GM18951 (cell line): ENCODE measurements at regions not wholly inside any gene's neighbourhood (a gene's known extent, or its start where the extent isn't known, plus 50 kb on each side); places are given as distances from the start of the nearest gene placed in this dataset.

Experiments used
- POLR2A ChIP-seq: IDR thresholded peaks from 4 replicates; pipeline ENCODE4 v1.6.1; 2011; ENCODE audit warnings: mild to moderate bottlenecking; ENCODE audit not compliant: insufficient read length, insufficient read depth; ENCODE audit errors: extremely low read depth
- in situ Hi-C: fragments of 300-500 bp; cut with MboI; formaldehyde crosslinking; loops from one replicate; pipeline ENCODE4 v1.12.0; 2022; ENCODE audit warnings: low sequenced_read_pairs, mixed read lengths, inconsistent platforms; ENCODE audit not compliant: unreplicated experiment

DNA sequence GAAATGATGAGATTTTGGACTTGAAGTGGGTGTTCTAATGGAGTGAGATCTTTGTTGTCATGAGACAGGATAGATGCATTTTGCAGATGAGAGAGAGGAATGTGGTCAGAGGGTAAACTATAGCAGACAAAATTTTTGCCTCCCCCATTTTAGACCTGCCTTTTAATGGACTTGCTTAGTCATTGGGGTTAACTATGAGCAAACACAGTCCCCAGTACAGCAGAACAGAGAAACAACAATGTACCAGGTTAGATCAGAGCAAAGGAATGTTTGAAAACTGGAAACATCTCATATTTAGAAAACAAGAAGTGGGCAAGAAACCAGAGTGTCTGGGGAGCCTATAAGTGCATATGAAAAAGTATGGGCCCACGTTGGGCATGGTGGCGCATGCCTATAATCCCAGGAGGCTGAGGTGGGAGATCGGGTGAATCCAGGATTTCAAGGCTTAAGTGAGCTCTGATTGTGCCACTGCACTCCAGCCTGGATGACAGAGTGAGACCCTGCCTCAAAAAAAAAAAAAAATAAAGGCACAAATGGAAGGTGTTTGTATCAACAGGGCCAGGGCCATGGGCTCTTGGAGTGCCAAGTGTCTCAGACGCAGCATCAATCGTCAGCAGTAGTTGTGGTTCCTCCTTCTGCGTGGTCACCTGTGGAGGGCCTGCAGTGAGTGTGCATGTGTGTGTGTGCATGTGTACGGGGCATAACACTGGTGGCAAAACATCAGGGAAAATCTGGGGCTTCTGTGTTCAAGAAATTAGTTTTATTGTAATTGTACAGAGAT is 214.4 kb upstream of the S1PR3 start:
- no peak for TF ChIP-seq POLR2A
- in situ Hi-C loops, result no loop called here

DNA sequence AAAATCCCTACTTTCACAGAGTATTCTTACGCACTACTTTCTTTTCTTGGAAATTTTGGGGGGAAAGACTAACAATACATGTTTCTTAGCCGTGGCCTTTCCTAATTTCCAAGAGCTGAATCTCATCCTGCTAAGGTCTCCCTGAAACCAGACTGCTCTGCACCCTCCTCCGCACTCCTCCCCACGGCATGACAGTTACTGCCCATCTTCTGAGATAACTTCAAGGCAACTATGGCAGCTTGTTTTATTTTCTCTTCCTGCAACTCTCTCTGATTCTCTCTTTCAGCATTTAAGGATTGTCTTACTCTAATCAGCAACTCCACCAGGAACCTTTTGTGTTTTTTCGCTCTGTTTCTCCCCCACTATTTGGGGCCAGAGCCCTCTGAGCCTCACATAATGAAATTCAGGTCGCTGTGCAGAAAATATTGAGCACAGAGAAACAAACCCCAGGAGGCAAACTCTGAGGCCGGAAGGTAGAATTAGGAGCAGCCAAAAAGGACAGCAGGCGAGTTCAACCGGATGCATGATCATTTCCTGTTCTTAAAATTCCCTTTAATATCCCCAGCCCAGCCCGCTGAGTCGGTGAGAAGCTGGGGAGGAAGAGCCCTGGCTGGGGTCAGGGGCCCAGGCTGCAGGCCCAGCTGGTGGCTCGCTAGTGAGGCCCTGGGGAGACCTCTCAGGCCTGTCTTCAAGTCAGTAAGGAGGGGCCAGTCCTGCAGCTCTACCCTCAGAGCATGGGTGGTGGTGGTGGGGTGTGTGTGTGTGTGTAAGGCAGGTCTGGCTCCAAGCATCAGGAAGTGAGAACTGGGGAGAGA is 213.6 kb upstream of the S1PR3 start:
- in situ Hi-C loops, result no loop called here
- no peak for TF ChIP-seq POLR2A

DNA sequence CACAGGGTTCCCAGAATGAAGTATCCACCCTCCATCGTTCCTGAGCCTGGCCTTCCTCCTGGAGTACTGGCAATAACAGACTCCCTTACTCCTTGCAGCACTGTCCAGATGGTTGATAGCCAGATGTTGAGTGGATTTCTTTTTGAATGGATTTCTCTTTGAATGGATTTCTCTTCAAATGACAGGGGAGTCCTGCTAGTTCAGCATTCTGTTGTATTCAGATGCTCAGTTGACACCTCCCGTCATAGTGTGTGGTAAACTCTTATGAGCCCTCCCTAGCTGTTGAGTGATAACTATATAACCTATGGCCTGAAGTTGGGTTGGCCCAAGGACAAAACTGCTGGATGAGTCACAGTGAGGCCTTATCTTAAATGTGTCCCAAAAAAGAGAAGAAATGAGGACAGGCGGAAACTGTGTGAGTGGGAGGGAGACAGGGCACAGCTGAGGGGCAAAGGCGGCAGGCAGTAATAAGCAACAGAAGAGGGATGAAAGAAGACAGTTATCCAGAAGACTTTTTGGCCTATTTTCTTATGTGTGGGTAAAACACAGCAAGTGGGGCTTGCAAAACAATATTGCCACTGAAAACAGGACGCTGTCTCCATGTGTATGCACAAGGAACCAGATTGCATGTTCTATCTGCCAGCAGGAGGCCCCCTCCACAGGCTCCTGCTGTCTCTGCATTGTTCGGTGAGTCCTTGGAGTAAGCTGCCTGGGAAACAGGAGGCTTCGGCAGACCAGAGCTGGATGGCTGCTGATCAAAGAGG is 209.5 kb upstream of the S1PR3 start:
- in situ Hi-C loops, result loop anchor here (5.0 kb wide), 1 partner anchor 45 kb away; no protein-coding TSS in a partner anchor
- no peak for TF ChIP-seq POLR2A

DNA sequence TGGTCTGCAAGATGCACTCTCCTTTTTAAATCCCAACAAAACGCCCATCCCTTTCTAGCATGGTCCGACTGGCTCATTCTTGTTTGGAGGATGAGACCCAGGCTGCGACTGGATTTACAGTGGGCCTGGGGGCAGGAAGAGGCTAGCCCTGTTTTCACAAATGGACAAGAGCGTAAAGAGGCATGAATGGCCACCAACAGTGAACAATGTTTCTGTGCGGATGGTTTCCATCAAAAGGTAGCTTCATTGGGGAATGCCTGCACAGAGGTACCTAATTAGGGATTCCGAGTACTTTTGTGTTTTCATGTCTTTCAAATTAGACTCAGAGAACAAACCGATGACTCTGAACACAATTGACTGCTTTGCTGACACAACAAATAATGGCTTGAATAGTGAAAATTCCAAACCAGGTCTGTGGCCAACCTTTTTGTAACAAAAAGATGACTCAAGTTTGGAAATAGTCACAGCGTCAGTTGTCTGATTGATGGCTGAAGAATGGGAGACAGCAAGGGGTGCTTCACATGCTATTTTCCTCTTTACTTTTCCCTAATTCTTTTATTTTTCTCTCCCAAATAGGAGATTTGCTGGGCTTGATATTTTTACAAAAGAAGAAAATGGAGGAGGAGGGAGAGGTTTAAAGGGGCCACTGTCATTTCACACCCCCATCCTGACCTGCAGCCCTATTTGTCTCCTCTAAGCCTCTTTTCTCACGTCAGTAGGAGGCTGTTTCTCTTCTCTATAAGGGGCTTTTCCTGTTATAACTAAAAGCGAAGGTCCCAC is 208.1 kb upstream of the S1PR3 start:
- in situ Hi-C loops, result loop anchor here (5.0 kb wide), 1 partner anchor 44 kb away; no protein-coding TSS in a partner anchor
- no peak for TF ChIP-seq POLR2A

DNA sequence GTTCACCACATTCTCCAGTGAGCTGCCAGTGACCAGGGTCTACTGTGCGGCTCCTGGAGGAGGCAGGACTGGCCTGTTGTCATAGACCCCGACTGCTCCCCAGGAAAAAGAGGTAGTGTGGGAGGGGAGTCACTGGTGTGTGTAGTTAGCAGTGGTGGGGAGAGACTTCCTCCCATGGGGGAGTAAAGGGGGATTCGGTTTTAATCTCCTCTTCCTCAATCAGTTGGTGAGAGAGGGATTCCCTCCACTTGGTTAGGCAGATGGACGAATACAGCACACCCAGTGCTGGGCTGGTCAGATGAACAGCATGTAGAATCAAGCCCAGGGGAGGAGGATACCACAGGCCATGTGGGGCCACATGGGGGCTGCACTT is 207.6 kb upstream of the S1PR3 start:
- in situ Hi-C loops, result loop anchor here (5.0 kb wide), 1 partner anchor 44 kb away; no protein-coding TSS in a partner anchor
- no peak for TF ChIP-seq POLR2A

DNA sequence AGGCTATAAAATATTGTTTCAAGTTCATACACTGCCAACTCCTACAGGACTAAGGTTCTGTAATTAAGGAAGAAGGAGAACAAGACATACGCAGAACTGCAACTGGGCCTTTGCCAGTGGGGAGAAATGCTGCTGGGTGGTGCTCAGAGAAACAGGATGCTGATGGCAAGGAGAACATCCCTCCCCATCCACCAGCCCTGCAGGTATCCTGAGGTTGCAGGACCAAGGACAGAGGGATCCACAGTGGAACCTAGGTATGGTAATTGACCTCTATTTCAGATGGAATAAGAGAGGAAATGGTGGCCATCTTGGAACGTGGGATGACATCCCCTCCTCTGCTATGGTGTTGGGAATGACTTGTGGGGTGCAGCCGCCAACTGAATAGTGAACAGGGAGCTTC is 206.3 kb upstream of the S1PR3 start:
- no peak for TF ChIP-seq POLR2A

DNA sequence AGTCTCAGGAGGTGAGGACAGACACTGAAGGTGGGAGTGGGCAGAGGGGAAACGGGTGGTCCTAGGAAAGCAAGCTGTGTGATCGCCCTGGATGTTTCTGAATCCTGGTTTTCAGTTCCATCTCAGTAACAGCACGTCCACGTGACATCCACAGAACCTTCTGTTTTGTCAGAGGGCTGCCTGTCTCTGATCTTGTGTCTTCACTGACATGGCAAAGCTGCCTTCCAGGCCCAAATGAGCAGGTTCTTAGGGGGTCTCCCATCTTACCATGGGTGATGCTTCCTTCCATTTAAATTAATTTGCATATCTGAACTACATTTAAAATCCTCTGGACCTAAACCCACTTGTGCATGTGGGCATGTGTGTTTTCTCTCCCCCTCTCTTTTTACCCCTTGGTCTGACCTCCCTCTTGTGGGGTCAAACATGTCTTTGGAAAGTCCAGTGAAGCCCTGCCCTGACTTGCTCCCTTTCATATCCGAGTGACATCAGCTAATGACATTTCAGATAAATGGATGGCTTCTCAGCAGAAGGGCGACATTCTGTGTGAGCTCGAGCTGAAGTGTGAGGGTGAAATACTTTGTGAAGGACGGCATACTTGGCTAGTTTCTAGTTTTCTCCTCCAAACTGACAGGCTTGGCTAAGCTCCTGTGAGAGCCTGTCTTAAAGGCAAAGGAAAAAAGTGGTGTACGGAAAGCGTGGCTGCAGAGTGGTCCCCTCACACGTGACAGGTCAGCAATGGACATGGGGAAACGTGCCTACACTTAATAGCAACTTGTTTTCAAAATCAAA is 204.8 kb upstream of the S1PR3 start:
- in situ Hi-C loops, result no loop called here
- TF ChIP-seq POLR2A, result no peak

More for the DNA sequence above, 206.3 kb upstream of the S1PR3 start:
- in situ Hi-C loops, result loop anchor here (5.0 kb wide), 1 partner anchor 42 kb away; no protein-coding TSS in a partner anchor

DNA sequence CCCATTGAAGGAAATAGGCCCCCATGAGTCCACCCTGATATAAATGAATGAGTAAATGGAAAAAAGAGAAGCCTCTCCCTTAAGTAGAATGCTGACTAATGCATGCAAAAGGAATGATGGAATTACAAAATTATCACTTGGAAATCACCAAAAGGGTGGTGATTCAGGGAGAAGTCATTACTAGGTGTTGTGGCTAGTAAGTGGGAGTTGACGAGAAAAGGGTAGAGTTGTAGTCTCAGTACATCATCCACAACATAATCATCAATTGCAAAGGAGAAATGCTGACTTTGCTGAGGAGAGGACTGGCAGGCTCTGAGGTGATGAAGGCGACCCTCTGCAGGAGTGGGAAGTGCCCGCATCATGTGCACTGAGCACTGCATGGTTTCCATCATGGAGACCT is 201.5 kb upstream of the S1PR3 start:
- in situ Hi-C loops, result no loop called here
- no peak for TF ChIP-seq POLR2A

DNA sequence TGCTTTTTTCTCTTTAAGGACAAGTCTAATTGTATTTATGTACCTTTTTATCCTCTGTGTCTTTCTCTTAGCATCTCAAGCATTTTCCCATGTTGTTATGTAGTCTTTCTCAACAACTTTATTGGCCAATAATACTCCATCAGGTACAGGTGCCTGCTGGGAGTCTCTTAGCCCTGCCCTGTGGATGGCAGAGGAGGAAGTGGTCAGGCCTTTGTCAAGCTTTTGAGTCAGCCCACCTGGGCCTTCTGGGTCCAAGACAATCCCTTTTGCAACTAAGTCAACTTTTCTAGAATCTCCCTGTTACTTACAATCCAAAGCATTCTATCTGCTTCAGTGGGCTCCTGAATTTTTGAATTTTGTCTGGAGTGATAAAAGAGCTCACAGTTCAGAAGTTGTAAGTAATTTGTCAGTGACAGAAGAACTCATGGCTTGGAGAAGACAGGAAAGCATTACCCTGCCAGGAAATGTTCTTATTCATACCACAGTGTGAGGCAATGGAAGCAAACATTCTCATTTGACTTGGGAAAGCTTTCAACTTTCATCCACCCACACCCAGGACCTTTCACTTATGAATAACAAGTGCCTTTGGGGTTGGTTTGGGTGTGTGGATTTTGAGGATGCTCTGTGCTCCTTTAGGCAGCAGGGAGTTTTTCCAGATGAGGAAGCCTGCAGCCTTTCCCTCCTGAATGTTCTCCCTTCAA is 200.0 kb upstream of the S1PR3 start:
- in situ Hi-C loops, result no loop called here
- no peak for TF ChIP-seq POLR2A

DNA sequence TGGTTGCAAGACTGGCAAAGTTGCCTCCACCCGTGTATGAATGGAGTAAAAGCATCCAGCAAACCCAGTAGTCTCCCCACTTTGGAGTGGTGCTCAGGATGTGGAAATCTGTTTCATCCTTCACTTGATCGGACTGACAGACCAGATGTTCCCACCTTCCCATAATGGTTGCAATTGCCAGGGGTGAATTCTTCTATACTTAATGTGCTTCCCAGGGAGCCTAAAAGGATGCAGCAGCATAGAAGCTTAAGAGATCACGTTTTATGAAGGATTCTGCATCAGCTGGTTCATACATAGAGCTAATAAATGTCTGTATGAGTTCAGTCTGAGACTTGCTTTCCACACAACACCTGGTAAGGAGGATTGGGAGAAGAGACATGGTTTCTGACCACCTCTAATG is 198.8 kb upstream of the S1PR3 start:
- in situ Hi-C loops, result no loop called here
- TF ChIP-seq POLR2A, result no peak

DNA sequence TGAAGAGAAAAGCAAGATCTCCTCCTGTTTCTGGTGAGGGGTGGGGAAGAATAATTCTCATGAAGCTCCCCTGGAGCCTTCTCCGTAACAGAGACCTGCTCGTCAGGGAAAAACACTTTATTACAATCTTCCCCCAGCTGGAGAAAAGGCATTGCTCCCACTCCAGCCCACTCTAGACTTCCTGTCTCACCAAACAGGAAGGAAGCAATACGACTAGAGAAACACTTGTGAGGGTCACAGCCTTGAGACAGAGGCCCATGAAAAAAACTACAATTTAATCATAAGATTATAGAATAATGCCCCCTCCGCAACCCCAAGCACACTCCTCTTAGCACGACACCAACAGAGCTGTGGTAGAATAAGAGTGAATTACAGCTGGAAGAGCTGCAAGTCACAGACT is 197.2 kb upstream of the S1PR3 start:
- no peak for TF ChIP-seq POLR2A
- in situ Hi-C loops, result no loop called here
